ENCODE measurements at regions not wholly inside any gene's neighbourhood (a gene's known extent, or its start where the extent isn't known, plus 50 kb on each side); places are given as distances from the start of the nearest gene placed in this dataset.
"Not testable (repeated sequence)": the region's sequence is repeated elsewhere in the genome, so short reads cannot be mapped to it uniquely, and the experiment has no call there.

DNA sequence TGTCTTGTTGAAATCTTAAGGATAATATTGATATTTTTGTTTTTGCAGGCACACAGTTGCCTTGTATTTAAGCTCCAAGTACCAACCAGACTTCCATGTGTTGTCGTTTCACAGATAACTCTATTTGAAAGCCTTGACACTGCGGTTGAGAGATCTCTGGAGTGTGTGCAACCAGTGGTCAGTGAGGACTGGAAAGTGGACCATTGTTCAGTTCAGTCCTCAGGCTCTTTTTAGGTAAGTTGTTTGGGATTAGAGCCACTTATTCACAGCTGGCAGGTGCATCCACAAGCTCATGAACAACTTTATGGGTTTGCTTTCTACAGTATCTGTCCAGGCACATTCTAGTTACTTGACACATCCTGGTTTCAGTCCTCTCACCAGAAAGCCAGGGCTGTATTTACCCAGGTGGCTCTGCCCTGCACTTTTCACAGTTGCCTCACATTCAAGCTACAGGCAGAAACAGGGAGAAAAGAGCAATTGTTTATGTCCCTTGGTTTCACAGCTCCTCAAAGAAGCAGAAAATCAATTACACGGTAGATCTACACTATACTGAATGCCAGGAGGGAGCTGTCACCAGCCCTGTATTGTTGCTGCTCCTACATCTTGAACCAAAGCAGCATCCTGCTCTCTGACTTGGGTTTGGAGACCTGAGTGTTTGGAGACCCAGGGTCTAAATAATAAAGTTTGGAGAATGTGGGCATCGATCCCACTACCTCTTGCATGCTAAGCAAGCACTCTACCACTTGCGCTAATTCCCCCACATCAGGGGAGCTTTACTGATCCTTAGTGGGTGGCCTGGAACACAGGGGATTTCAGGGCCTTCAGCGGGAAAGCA is 543.3 kb downstream of the PRIM2 start:
- DNase-seq (ENCODE audit: low read depth in 2 of 2): not testable (repeated sequence)

DNA sequence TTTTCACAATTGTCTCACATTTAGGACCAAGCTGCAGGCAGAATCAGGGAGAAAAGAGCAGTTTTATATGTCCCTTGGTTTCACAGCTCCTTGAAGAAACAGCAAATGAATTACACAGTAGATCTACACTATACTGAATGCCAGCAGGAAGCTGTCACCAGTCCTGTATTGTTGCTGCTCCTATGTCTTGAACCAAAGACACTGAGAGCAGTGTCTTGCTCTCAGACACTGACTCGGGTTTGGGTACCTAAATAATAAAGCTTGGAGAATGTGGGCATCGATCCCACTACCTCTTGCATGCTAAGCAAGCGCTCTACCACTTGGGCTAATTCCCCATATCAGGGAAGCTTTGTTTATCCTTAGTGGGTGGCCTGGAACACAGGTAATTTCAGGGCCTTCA is 552.7 kb downstream of the PRIM2 start:
- not testable (repeated sequence) for DNase-seq (ENCODE audit: low read depth in 2 of 2)

DNA sequence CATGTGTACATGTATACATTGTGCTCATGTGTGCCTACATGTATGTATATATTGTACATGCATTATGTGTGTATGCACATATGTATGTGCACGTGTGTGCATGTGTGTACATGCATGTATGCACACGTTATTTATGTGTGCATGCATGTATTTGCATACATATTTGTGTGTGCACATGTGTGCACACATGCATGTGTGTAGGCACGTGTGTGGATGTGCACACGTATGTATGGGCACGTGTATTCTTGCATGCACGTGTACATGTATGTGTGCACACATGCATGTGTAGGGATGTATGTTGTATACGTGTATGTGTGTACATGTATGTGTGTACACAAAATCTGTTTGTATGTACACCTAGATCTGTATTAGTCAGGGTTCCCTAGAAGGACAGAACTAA is 556.0 kb downstream of the PRIM2 start:
- not testable (repeated sequence) for DNase-seq (ENCODE audit: low read depth in 2 of 2)

GRCh38 chr6:57876659-57877058 is 559.2 kb downstream of the PRIM2 start:
- DNase-seq (ENCODE audit: low read depth in 2 of 2): not testable (repeated sequence)

- not testable (repeated sequence) for DNase-seq (ENCODE audit: low read depth in 2 of 2)
Observed at GRCh38 chr6:57877729-57878128, 560.3 kb downstream of the PRIM2 start.

GRCh38 chr6:57878792-57879191 is 561.4 kb downstream of the PRIM2 start:
- DNase-seq (ENCODE audit: low read depth in 2 of 2): not testable (repeated sequence)

DNA sequence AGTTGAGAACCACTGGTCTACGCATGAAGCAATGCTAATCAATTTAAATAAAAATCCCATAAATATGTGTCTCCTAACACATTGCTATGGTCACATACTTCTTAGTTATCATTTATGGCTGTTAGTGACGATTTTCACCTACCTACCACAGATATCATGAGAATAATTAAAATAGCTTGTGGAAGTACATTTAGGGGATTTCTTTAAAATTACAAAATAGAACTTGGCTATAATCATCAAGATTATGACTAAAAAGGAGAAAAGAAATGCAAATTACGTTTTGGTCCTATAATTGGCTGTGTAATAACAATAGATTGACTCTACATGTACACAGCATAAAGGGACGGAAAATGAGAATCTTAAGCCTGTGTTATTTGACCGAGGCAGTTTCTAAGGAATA is 581.4 kb downstream of the PRIM2 start:
- DNase-seq (ENCODE audit: low read depth in 2 of 2): not testable (repeated sequence)

DNA sequence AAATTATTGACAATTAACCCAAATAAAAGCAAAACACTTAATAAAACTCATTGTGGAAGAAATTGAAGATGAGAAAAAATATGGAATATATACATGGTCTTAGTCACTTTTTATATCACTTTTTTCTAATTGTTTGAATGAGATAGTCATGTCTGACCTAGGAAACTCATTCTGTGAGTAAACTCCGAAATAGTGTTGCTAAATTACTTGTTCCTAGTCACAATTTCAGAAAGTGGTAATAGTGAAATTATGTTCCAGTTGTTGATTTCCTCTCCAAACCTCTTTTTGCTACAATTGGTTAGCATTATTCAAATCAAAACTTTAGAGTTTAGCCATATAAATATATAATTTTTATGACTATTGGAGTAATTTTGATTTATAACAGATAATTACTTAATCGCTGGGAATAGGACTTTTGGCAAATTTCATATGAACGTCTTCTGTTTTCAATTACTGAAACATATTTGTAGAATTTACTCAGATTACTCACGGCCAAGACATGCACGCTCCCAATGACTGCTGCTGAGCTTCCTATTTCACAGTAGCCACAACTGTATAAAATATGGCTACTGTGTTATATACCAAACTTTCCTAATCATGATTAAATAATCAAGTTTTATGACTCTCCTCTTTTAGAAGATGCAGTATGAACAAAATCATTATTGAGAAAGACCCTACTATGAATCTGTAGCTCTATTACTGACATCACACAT is 583.4 kb downstream of the PRIM2 start:
- not testable (repeated sequence) for DNase-seq (ENCODE audit: low read depth in 2 of 2)

DNA sequence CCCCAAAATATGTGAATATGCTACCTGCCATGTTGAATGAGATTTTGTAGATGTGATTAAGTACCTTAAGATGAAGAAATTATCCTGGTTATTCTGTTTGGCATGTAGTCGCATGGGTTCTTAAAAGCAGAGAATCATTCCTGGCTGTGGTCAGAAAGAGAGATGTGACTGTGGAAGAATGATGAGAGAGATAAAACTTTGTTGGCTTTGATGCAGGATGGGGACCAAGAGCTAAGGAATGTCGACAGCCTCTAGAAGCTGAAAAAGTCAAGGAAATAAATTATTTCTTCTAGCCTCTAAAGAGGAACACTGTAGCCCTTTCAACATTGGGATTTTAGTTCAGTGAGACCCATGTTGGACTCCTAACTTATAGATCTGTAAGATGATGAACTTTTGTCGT is 584.0 kb downstream of the PRIM2 start:
- not testable (repeated sequence) for DNase-seq (ENCODE audit: low read depth in 2 of 2)

DNA sequence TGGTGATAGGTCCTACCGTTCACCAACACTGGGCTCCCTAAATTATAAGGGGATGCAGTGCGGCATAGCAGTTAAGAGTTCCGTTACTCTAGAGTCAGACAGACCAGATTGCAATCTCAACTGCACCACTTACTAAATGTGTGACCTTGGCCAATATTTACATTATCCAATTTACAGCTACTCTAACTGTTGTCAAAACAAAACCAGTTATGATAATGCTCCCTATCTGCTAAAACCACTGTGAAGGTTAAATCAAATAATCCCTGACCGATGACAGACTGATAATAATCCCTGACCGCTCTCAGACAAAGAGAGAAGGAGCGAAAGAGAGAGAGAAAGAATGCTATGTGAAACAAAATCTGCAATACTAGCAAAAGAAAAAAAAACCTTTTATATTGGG is 586.9 kb downstream of the PRIM2 start:
- DNase-seq (ENCODE audit: low read depth in 2 of 2): not testable (repeated sequence)

DNA sequence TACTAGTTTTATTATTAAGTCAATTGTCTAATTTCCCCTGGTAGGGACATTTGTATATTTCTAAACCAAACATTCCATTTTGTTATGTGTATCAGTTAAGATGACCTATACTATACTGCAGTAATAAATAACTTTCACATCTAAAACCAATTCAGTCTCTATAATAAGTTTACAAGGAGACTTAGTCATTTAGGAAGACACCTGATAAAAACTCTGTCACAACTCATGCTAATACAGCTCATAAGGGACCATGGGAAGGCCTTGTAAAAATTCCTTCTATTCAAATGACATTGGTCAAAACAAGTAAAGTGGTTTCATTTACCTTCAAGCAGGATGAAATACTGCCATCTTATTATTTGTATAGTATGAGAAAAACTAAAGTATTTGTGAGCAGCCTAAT is 597.9 kb downstream of the PRIM2 start:
- not testable (repeated sequence) for DNase-seq (ENCODE audit: low read depth in 2 of 2)

GRCh38 chr6:57942966-57943365 is 625.5 kb downstream of the PRIM2 start:
- DNase-seq (ENCODE audit: low read depth in 2 of 2): not testable (repeated sequence)

DNA sequence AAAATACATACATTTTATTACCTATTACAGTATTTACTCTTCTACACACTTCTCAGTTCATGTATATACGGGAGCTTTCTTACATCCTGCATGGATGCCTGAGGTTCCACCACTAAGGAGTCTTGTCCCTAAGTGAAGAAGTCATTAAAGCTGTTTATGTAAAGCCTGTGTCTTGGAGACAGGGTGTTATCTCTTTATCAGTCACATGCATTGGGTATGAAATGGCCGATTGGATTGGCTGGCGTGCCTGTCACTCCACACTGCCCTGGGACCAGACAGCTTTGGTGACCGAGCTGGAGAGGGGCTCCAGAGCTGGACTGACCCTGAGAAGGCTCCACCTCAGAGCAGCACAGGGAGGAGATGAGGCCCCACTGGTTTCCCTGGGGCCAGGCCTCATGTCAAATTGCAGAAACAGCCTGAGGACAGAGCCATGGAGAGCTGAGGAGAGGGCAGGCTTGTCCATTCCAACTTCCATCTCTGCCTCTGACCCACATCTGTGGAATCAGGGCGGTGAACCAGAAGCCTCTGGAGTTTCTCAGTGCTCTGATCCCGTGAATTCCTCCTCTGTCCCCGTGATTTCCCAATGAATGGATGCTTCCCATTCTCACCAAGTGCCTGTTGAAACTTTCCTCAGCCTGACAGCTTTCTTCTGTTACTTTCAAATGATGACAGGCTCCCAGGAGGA is 628.8 kb downstream of the PRIM2 start:
- not testable (repeated sequence) for DNase-seq (ENCODE audit: low read depth in 2 of 2)

DNA sequence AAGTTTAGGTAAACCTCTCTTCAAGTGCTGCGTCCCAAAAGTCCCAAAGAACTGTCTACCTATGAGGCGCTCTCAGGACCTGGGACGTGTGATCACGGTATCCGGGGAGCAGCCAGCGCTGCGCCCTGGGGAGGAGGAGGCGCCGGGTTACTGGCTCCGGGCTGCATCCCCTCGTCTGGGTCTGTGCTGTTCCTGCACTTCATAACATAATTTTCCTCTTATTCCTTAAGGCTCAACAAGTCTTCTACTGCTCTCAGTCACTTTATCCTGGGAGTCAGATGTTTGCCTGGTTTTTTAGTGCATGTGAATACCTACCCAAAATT is 629.3 kb downstream of the PRIM2 start:
- DNase-seq (ENCODE audit: low read depth in 2 of 2): not testable (repeated sequence)

GRCh38 chr6:57948481-57948880 is 631.1 kb downstream of the PRIM2 start:
- DNase-seq (ENCODE audit: low read depth in 2 of 2): not testable (repeated sequence)

DNA sequence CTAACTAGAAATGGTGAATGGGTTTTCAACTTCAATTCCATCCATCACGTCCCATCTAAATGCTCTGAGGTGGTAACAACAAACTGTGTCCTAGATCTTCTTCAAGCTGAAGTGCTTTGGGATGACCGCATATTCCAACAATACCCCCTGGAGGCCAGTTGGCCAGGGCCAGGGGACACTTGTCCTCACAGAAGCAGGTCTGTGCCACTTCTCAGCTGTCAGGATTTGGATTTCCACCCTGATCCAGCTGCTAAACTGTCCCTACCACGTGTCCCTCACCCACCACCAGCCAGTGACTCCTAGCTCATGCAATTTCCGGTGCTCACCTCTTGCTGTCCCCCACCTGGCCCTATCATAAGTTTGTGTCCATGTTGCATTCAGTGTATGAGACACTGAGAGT is 633.0 kb downstream of the PRIM2 start:
- not testable (repeated sequence) for DNase-seq (ENCODE audit: low read depth in 2 of 2)

- DNase-seq (ENCODE audit: low read depth in 2 of 2): not testable (repeated sequence)
Observed at GRCh38 chr6:57966757-57967156, 649.3 kb downstream of the PRIM2 start.

GRCh38 chr6:57971956-57972355 is 654.5 kb downstream of the PRIM2 start:
- DNase-seq (ENCODE audit: low read depth in 2 of 2): not testable (repeated sequence)

GRCh38 chr6:57974653-57975052 is 657.2 kb downstream of the PRIM2 start:
- DNase-seq (ENCODE audit: low read depth in 2 of 2): no peak

DNA sequence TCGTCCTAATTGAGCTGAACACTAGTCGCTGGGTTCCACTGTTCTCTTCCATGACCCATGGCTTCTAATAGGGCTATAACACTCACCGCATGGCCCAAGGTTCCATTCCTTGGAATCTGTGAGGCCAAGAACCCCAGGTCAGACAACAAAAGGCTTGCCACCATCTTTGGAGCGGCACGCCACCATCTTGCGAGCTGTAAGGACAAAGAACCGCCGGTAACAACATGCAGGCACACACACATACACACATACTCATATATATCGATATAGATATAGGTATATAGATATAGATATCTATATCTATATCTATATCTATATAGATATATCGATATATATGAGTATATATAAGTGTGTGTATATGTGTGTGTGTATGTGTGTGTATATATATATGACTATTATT is 657.7 kb downstream of the PRIM2 start:
- not testable (repeated sequence) for DNase-seq (ENCODE audit: low read depth in 2 of 2)

- not testable (repeated sequence) for DNase-seq (ENCODE audit: low read depth in 2 of 2)
Observed at GRCh38 chr6:57976371-57976770, 658.9 kb downstream of the PRIM2 start.

DNA sequence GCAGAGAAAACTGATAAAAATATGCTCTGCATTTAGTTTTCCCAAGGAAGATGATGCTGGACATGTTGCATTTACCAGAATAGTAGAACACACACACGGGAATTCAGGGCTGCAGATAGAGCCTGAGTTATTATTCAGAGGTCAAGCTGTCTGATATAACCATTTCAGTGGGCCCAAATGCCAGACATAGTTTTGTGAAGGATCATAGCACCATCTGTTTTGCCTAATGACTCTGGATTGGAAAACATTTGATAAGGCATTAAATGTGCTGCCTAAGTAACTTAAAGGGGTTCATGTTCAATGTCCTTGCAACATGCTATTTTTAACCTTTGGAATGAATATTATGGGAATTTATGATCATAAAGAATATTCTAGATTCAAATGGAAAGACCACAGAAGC is 666.2 kb downstream of the PRIM2 start:
- not testable (repeated sequence) for DNase-seq (ENCODE audit: low read depth in 2 of 2)
